ENCODE measurements at regions not wholly inside any gene's neighbourhood (a gene's known extent, or its start where the extent isn't known, plus 50 kb on each side); places are given as distances from the start of the nearest gene placed in this dataset.

GRCh38 chr15:70523616-70524015 lies 239.7 kb downstream of the UACA start:
- ChIA-PET CTCF (interaction anchor here (1.0 to 2.0 kb wide), 4 partner anchors 11 to 24 kb away, joined by 3 to 10 read pairs (median 4); no protein-coding TSS in a partner anchor), POLR2A (no interaction called here)
- no peak for DNase-seq (ENCODE audit: extremely low spot score)
- TF ChIP-seq CTCF (IDR thresholded peaks at IDR 0.05; ENCODE audit: control extremely low read depth, extremely low read depth, low read depth, missing control alignments) = no peak

- TF ChIP-seq CTCF (IDR thresholded peaks at IDR 0.05; ENCODE audit: control extremely low read depth, extremely low read depth, low read depth, missing control alignments) = no peak
- ChIA-PET POLR2A (no interaction called here), CTCF (interaction anchor here (1.0 to 2.0 kb wide), 4 partner anchors 10 to 23 kb away, joined by 3 to 10 read pairs (median 5); no protein-coding TSS in a partner anchor)
- DNase-seq (ENCODE audit: extremely low spot score) = no peak
Observed at GRCh38 chr15:70523192-70523591, 240.2 kb downstream of the UACA start.

- TF ChIP-seq CTCF (IDR thresholded peaks at IDR 0.05; ENCODE audit: control extremely low read depth, extremely low read depth, low read depth, missing control alignments) = no peak
- ChIA-PET POLR2A (no interaction called here), CTCF (interaction anchor here (1.0 to 2.0 kb wide), 3 partner anchors 10 to 23 kb away, joined by 3 to 10 read pairs (median 6); no protein-coding TSS in a partner anchor)
- DNase-seq (ENCODE audit: extremely low spot score) = no peak
Observed at GRCh38 chr15:70522323-70522966, 240.9 kb downstream of the UACA start.

GRCh38 chr15:70521576-70522322 lies 241.6 kb downstream of the UACA start:
- POLR2A ChIA-PET = no interaction called here

GRCh38 chr15:70519616-70520015 lies 243.7 kb downstream of the UACA start:
- POLR2A ChIA-PET = no interaction called here

More at GRCh38 chr15:70521576-70522322, 241.6 kb downstream of the UACA start:
- no peak for TF ChIP-seq CTCF (IDR thresholded peaks at IDR 0.05; ENCODE audit: control extremely low read depth, extremely low read depth, low read depth, missing control alignments)
- CTCF ChIA-PET = interaction anchor here (2.0 kb wide), 1 partner anchor 17 kb away, joined by 6 read pairs; no protein-coding TSS in a partner anchor
- DNase-seq (ENCODE audit: extremely low spot score) = no peak

More at GRCh38 chr15:70519616-70520015, 243.7 kb downstream of the UACA start:
- no peak for DNase-seq (ENCODE audit: extremely low spot score)
- CTCF ChIA-PET = no interaction called here
- TF ChIP-seq CTCF (IDR thresholded peaks at IDR 0.05; ENCODE audit: control extremely low read depth, extremely low read depth, low read depth, missing control alignments) = no peak

All from GM10248 (cell line).